HG03095 (cell line): ENCODE measurements at regions not wholly inside any gene's neighbourhood (a gene's known extent, or its start where the extent isn't known, plus 50 kb on each side); places are given as distances from the start of the nearest gene placed in this dataset.
"Not testable (repeated sequence)": the region's sequence is repeated elsewhere in the genome, so short reads cannot be mapped to it uniquely, and the experiment has no call there.

ENCODE experiments used
- ATAC-seq: cut with Tn5 transposase; IDR thresholded peaks from one replicate; pipeline ENCODE4 v1.9.1; 2021; ENCODE audit warnings: moderate library complexity; ENCODE audit not compliant: unreplicated experiment

GRCh38 chr7:156046031-156046560 lies 233.8 kb upstream of the SHH start:
- ATAC-seq: no peak

- ATAC-seq: no peak
Measured at GRCh38 chr7:156043416-156044178, 231.3 kb upstream of the SHH start.

- no peak for ATAC-seq
Measured at GRCh38 chr7:156041398-156041797, 229.1 kb upstream of the SHH start.

GRCh38 chr7:156039971-156040677 lies 227.9 kb upstream of the SHH start:
- no peak for ATAC-seq

- ATAC-seq: no peak
Measured at GRCh38 chr7:156039194-156039593, 226.9 kb upstream of the SHH start.

- no peak for ATAC-seq
Measured at GRCh38 chr7:156038345-156038744, 226.1 kb upstream of the SHH start.

GRCh38 chr7:156036153-156036552 lies 223.9 kb upstream of the SHH start:
- no peak for ATAC-seq

- not testable (repeated sequence) for ATAC-seq
Measured at GRCh38 chr7:156035387-156035786, 223.1 kb upstream of the SHH start.

GRCh38 chr7:156034397-156034796 lies 222.1 kb upstream of the SHH start:
- ATAC-seq: peak; percentile 75

- no peak for ATAC-seq
Measured at GRCh38 chr7:156032973-156033372, 220.7 kb upstream of the SHH start.

GRCh38 chr7:156031679-156032478 lies 219.6 kb upstream of the SHH start:
- no peak for ATAC-seq

- ATAC-seq: no peak
Measured at GRCh38 chr7:156029460-156030007, 217.3 kb upstream of the SHH start.

GRCh38 chr7:156028521-156028920 lies 216.3 kb upstream of the SHH start:
- no peak for ATAC-seq

- no peak for ATAC-seq
Measured at GRCh38 chr7:156027821-156028220, 215.6 kb upstream of the SHH start.

- ATAC-seq: no peak
Measured at GRCh38 chr7:156026603-156027002, 214.3 kb upstream of the SHH start.

GRCh38 chr7:156026076-156026600 lies 213.9 kb upstream of the SHH start:
- no peak for ATAC-seq

GRCh38 chr7:156025675-156026074 lies 213.4 kb upstream of the SHH start:
- no peak for ATAC-seq

- no peak for ATAC-seq
Measured at GRCh38 chr7:156024201-156024600, 211.9 kb upstream of the SHH start.

GRCh38 chr7:156022483-156023459 lies 210.5 kb upstream of the SHH start:
- no peak for ATAC-seq

GRCh38 chr7:156021471-156021870 lies 209.2 kb upstream of the SHH start:
- ATAC-seq: no peak
